Ishikawa (cell line): ENCODE measurements at regions not wholly inside any gene's neighbourhood (a gene's known extent, or its start where the extent isn't known, plus 50 kb on each side); places are given as distances from the start of the nearest gene placed in this dataset.

Source experiments
- CEBPB ChIP-seq: IDR thresholded peaks from 2 replicates; pipeline ENCODE4 v1.6.1; 2012
- CREB1 ChIP-seq: IDR thresholded peaks from 2 replicates; pipeline ENCODE4 v1.6.1; 2012; ENCODE audit warnings: low read depth
- EGR1 ChIP-seq: IDR thresholded peaks from 2 replicates; pipeline ENCODE4 v1.6.1; 2012
- EP300 ChIP-seq: IDR thresholded peaks from 2 replicates; pipeline ENCODE4 v1.6.1; 2012; ENCODE audit warnings: borderline replicate concordance
- FOXM1 ChIP-seq: IDR thresholded peaks from 2 replicates; pipeline ENCODE4 v1.6.1; 2012; ENCODE audit warnings: low read depth, borderline replicate concordance
- NFIC ChIP-seq: IDR thresholded peaks from 2 replicates; pipeline ENCODE4 v1.6.1; 2012
- RAD21 ChIP-seq: IDR thresholded peaks from 2 replicates; pipeline ENCODE4 v1.6.1; 2012; ENCODE audit warnings: low read depth
- TAF1 ChIP-seq: IDR thresholded peaks from 2 replicates; pipeline ENCODE4 v1.6.1; 2012; ENCODE audit warnings: low read depth, mild to moderate bottlenecking
- TCF12 ChIP-seq: IDR thresholded peaks from 2 replicates; pipeline ENCODE4 v1.6.1; 2012; ENCODE audit warnings: low read depth
- TEAD4 ChIP-seq: IDR thresholded peaks from 2 replicates; pipeline ENCODE4 v1.6.1; 2012
- YY1 ChIP-seq: IDR thresholded peaks from 2 replicates; pipeline ENCODE4 v1.6.1; 2012; ENCODE audit warnings: low read depth
- ZBTB7A ChIP-seq: IDR thresholded peaks from 2 replicates; pipeline ENCODE4 v1.6.1; 2012; ENCODE audit warnings: low read depth
- TF ChIP-seq, protein P1 (sequence below): IDR thresholded peaks from 2 replicates; pipeline ENCODE4 v1.6.1; 2012; ENCODE audit warnings: low read depth, mild to moderate bottlenecking
- TF ChIP-seq, protein P2 (sequence below): IDR thresholded peaks from 2 replicates; pipeline ENCODE4 v1.6.1; 2012
- TF ChIP-seq, protein P3 (sequence below): IDR thresholded peaks from 2 replicates; pipeline ENCODE4 v1.6.1; 2012

DNA sequence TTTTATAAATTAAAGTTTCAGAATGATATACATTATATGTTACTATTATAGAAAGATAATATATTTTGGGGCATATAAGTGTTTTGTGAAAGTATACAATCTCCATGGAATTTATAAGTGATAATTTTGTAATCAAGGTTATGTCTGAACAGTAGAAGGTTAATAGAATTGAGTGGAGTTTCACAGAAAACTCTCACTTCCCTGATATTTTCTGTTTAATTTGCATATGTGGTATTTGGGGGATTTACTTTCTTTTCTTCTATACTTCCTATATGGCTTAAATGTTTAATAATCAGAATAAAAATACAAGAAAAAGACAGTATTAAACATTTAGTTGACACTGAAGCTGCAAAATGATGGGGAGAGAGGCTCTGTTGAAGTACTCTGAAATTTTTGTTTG is 848.5 kb downstream of the DACH1 start:
- TF ChIP-seq CEBPB (no peak), CREB1 (no peak), EP300 (no peak), YY1 (no peak), ZBTB7A (no peak), FOXM1 (no peak), EGR1 (no peak), RAD21 (no peak), NFIC (no peak), TEAD4 (no peak), TCF12 (no peak), TAF1 (no peak)
- TF ChIP-seq, protein P1, sequence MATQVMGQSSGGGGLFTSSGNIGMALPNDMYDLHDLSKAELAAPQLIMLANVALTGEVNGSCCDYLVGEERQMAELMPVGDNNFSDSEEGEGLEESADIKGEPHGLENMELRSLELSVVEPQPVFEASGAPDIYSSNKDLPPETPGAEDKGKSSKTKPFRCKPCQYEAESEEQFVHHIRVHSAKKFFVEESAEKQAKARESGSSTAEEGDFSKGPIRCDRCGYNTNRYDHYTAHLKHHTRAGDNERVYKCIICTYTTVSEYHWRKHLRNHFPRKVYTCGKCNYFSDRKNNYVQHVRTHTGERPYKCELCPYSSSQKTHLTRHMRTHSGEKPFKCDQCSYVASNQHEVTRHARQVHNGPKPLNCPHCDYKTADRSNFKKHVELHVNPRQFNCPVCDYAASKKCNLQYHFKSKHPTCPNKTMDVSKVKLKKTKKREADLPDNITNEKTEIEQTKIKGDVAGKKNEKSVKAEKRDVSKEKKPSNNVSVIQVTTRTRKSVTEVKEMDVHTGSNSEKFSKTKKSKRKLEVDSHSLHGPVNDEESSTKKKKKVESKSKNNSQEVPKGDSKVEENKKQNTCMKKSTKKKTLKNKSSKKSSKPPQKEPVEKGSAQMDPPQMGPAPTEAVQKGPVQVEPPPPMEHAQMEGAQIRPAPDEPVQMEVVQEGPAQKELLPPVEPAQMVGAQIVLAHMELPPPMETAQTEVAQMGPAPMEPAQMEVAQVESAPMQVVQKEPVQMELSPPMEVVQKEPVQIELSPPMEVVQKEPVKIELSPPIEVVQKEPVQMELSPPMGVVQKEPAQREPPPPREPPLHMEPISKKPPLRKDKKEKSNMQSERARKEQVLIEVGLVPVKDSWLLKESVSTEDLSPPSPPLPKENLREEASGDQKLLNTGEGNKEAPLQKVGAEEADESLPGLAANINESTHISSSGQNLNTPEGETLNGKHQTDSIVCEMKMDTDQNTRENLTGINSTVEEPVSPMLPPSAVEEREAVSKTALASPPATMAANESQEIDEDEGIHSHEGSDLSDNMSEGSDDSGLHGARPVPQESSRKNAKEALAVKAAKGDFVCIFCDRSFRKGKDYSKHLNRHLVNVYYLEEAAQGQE, result no peak
- TF ChIP-seq, protein P2, sequence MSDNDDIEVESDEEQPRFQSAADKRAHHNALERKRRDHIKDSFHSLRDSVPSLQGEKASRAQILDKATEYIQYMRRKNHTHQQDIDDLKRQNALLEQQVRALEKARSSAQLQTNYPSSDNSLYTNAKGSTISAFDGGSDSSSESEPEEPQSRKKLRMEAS, result no peak
- TF ChIP-seq, protein P3, sequence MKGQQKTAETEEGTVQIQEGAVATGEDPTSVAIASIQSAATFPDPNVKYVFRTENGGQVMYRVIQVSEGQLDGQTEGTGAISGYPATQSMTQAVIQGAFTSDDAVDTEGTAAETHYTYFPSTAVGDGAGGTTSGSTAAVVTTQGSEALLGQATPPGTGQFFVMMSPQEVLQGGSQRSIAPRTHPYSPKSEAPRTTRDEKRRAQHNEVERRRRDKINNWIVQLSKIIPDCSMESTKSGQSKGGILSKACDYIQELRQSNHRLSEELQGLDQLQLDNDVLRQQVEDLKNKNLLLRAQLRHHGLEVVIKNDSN, result no peak

GRCh38 chr13:71017607-71018006 is 849.4 kb downstream of the DACH1 start:
- TF ChIP-seq CREB1, result no peak
- TF ChIP-seq TAF1, result no peak
- TF ChIP-seq EP300, result no peak
- TF ChIP-seq RAD21, result peak; percentile 15; the same call in 1 of the 2 replicates
- TF ChIP-seq ZBTB7A, result no peak

GRCh38 chr13:71015516-71015915 is 851.5 kb downstream of the DACH1 start:
- TF ChIP-seq YY1, result no peak
- TF ChIP-seq ZBTB7A, result no peak
- TF ChIP-seq, protein P2, result no peak
- TF ChIP-seq TEAD4, result no peak
- no peak for TF ChIP-seq EGR1
- no peak for TF ChIP-seq FOXM1
- no peak for TF ChIP-seq CREB1
- no peak for TF ChIP-seq EP300
- no peak for TF ChIP-seq TCF12
- TF ChIP-seq, protein P1, result no peak
- TF ChIP-seq RAD21, result no peak
- TF ChIP-seq, protein P3, result no peak
- TF ChIP-seq CEBPB, result no peak

DNA sequence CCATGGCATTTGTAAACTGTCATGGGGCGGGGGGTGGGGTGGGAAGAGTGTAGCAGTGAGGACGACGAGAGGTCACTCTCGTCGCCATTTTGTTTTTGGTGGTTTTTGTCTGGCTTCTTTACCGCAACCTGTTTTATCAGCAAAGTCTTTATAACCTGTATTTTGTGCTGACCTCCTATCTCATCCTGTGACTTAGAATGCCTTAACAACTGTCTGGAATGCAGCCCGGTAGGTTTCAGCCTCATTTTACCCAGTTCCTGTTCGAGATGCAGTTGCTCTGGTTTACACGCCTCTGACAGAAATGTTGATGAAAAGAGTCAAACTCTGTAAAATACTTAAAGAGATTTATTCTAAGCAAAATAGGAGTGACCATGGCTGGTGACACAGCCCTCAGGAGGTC is 852.0 kb downstream of the DACH1 start:
- TF ChIP-seq CREB1 (no peak), RAD21 (no peak), NFIC (no peak), CEBPB (no peak), ZBTB7A (no peak), EGR1 (no peak)
- TF ChIP-seq, protein P1, result no peak
- TF ChIP-seq, protein P2, result no peak

DNA sequence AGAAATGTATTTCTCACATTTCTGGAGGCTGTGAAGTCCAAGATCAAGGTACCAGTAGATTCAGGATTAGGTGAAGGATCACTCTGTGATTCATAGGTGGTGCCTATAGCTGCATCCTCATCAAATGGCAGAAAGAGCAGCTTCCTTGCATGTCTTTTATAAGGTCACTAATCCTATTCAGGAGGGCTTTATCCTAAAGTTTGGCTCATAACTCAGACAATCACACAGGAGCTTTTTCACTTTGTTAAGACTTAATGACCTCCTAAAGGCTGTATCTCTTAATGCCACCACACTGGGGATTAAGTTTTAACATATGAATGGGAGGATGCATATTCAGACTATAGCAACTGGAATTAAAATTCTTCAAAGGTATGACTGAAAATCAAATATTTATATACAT is 861.1 kb downstream of the DACH1 start:
- TF ChIP-seq TEAD4 (no peak), EP300 (no peak), TAF1 (no peak), YY1 (no peak), TCF12 (no peak), CREB1 (no peak), EGR1 (no peak), FOXM1 (no peak), CEBPB (no peak), RAD21 (no peak)
- TF ChIP-seq, protein P2, result no peak
- TF ChIP-seq, protein P3, result no peak
